A549 (cell line): ENCODE measurements at regions not wholly inside any gene's neighbourhood (a gene's known extent, or its start where the extent isn't known, plus 50 kb on each side); places are given as distances from the start of the nearest gene placed in this dataset.

Experiments
- ESRRA ChIP-seq: fragments of 150-350 bp; IDR thresholded peaks from 2 replicates; pipeline ENCODE4 v1.6.1; 2014; ENCODE audit warnings: mild to moderate bottlenecking, low read length, borderline replicate concordance
- JUN ChIP-seq, 2 experiments: fragments of >200 bp; sonication (Bioruptor Twin); formaldehyde crosslinking; IDR thresholded peaks; 2 replicates in 1 of 2; 3 replicates in 1 of 2; pipeline ENCODE4 v1.6.1; 2016 to 2017
- RCOR1 ChIP-seq: fragments of 150-350 bp; IDR thresholded peaks from 2 replicates; pipeline ENCODE4 v1.6.1; 2014; ENCODE audit warnings: antibody characterized with exemption, low read length, low read depth
- RNF2 ChIP-seq: fragments of 200-600 bp; sonication (generic); IDR thresholded peaks from 2 replicates; pipeline ENCODE4 v1.6.1; 2016; ENCODE audit warnings: low read depth, mild to moderate bottlenecking, antibody characterized with exemption, moderate library complexity, borderline replicate concordance
- TF ChIP-seq, protein P1 (sequence below): fragments of >200 bp; sonication (Bioruptor Twin); formaldehyde crosslinking; IDR thresholded peaks from 3 replicates; pipeline ENCODE4 v1.5.1; 2016
- TF ChIP-seq, protein P2 (sequence below): fragments of 250-450 bp; sonication (Bioruptor Pico); IDR thresholded peaks from 2 replicates; pipeline ENCODE4 v1.5.0; 2021; ENCODE audit warnings: mild to moderate bottlenecking, moderate library complexity, borderline replicate concordance

DNA sequence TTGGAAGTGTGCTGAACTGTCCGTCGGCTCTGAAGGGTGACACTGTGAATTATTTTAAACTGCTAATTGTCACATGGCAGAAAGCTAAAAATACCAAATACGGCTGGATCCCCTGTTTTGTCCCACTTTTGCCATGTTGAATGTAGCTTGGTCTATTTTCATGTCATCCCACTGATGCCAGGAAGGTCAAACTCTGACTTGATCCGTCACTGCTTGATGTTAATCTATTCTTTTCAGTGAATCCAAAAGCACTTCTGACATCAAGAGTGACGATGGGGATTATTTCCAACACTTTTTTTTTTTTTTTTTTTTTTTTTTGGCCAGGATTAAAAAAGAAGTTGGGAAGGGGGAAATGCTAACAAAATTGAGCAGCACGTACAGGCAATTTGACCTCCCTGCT, 734.6 kb upstream of the TENM3 start:
- TF ChIP-seq ESRRA (no peak), RCOR1 (no peak), JUN (IDR thresholded peaks at IDR 0.05) (no peak), RNF2 (no peak)
- TF ChIP-seq, protein P1, sequence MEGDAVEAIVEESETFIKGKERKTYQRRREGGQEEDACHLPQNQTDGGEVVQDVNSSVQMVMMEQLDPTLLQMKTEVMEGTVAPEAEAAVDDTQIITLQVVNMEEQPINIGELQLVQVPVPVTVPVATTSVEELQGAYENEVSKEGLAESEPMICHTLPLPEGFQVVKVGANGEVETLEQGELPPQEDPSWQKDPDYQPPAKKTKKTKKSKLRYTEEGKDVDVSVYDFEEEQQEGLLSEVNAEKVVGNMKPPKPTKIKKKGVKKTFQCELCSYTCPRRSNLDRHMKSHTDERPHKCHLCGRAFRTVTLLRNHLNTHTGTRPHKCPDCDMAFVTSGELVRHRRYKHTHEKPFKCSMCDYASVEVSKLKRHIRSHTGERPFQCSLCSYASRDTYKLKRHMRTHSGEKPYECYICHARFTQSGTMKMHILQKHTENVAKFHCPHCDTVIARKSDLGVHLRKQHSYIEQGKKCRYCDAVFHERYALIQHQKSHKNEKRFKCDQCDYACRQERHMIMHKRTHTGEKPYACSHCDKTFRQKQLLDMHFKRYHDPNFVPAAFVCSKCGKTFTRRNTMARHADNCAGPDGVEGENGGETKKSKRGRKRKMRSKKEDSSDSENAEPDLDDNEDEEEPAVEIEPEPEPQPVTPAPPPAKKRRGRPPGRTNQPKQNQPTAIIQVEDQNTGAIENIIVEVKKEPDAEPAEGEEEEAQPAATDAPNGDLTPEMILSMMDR, result no peak
- TF ChIP-seq, protein P2, sequence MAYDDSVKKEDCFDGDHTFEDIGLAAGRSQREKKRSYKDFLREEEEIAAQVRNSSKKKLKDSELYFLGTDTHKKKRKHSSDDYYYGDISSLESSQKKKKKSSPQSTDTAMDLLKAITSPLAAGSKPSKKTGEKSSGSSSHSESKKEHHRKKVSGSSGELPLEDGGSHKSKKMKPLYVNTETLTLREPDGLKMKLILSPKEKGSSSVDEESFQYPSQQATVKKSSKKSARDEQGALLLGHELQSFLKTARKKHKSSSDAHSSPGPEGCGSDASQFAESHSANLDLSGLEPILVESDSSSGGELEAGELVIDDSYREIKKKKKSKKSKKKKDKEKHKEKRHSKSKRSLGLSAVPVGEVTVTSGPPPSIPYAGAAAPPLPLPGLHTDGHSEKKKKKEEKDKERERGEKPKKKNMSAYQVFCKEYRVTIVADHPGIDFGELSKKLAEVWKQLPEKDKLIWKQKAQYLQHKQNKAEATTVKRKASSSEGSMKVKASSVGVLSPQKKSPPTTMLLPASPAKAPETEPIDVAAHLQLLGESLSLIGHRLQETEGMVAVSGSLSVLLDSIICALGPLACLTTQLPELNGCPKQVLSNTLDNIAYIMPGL, result no peak
